B cell (primary cell): ENCODE measurements at regions not wholly inside any gene's neighbourhood (a gene's known extent, or its start where the extent isn't known, plus 50 kb on each side); places are given as distances from the start of the nearest gene placed in this dataset.

ENCODE experiments used
- EZH2 ChIP-seq: IDR thresholded peaks from 2 replicates; pipeline ENCODE4 v1.6.1; 2012; ENCODE audit warnings: borderline replicate concordance, low read depth, mild to moderate bottlenecking, moderate library complexity, low read length; ENCODE audit not compliant: insufficient read depth, poor library complexity, severe bottlenecking
- TF ChIP-seq, protein P1 (sequence below): fragments of 200-600 bp; IDR thresholded peaks from one replicate; pipeline ENCODE4 v1.8.0; 2022; ENCODE audit warnings: antibody characterized with exemption, mild to moderate bottlenecking

DNA sequence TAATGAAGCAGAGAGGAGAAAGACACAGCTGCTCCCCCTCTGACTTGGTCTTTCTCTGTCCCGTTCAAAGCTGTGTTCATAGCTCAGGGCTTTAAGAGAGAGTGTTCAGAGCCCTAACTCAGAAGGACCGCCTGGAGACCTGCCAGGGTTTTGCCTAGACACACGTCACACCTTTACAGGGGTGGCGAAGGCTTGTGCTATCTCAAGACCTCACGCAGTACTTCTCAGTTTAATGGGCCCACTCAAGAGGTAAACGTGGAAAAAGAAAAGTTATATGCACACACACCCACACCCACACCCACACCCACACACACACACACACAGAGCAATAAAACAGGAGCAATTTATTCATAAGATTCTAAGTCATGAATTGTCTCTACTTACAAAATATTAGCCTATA, 374.3 kb downstream of the C12orf75 start:
- TF ChIP-seq, protein P1, sequence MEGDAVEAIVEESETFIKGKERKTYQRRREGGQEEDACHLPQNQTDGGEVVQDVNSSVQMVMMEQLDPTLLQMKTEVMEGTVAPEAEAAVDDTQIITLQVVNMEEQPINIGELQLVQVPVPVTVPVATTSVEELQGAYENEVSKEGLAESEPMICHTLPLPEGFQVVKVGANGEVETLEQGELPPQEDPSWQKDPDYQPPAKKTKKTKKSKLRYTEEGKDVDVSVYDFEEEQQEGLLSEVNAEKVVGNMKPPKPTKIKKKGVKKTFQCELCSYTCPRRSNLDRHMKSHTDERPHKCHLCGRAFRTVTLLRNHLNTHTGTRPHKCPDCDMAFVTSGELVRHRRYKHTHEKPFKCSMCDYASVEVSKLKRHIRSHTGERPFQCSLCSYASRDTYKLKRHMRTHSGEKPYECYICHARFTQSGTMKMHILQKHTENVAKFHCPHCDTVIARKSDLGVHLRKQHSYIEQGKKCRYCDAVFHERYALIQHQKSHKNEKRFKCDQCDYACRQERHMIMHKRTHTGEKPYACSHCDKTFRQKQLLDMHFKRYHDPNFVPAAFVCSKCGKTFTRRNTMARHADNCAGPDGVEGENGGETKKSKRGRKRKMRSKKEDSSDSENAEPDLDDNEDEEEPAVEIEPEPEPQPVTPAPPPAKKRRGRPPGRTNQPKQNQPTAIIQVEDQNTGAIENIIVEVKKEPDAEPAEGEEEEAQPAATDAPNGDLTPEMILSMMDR, result no peak
- TF ChIP-seq EZH2, result no peak
